Right lung (tissue), 2 donors: ENCODE measurements at regions not wholly inside any gene's neighbourhood (a gene's known extent, or its start where the extent isn't known, plus 50 kb on each side); places are given as distances from the start of the nearest gene placed in this dataset.
"Not testable (repeated sequence)": the region's sequence is repeated elsewhere in the genome, so short reads cannot be mapped to it uniquely, and the experiment has no call there.

ENCODE experiments used
- DNase-seq, 2 donors: peaks; one replicate each; pipeline ENCODE4 v3.0.0-alpha.2; 2013

- DNase-seq: peak; percentile 38 to 51
Measured at GRCh38 chr7:119270045-119270464, 1002.9 kb upstream of the KCND2 start.

- DNase-seq: no peak
Measured at GRCh38 chr7:119270644-119271043, 1002.3 kb upstream of the KCND2 start.

DNA sequence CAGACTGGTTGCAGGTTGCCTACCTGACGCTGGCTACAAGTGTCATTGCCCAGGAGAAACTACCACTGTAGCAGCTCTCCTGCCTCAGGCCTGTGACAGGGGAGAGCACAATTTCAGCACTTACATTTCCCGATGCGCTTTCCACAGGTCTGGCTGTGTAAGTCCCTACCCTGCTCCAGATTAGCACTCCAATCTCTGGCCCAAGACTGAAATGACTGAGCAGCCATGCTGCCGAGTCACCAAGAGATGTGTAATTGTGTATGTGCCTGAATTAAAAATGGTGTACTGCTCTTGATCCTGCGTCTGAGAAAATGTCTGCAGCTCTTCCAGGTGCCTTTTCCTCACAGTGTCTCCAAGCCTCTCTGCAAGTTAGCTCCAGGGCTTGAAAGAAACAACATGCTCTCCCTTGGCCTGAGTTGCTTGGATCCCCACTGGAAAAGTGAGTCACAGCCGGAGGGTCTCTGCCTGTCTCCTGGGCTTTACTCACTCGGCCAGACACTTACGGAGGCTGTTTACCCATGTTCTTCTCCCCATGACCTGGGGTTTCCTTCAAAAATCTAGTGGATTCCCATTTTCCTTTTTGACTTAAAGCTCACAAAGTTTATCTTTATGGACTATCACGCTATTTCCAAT lies 1001.7 kb upstream of the KCND2 start:
- no peak for DNase-seq

GRCh38 chr7:119281181-119281846 lies 991.7 kb upstream of the KCND2 start:
- DNase-seq: no peak

- DNase-seq: no peak
Measured at GRCh38 chr7:119283353-119283752, 989.6 kb upstream of the KCND2 start.

DNA sequence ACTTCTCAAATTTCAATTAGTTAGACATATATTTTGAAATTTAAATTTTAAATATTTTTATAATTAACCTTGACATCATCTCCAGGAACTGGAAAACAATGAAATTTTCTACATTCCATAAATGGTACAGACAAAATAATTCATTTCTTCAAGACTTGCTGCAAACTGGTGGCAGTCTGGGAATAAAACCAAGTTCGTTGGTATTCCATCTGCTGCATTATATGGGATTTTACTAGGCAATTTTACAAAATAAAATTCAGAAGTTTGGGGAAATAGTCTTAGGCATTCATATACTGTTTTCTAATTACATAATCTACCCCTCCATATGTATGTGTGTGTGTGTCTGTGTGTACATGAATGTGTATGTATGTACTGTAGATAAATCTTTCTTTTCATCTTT lies 984.6 kb upstream of the KCND2 start:
- no peak for DNase-seq

DNA sequence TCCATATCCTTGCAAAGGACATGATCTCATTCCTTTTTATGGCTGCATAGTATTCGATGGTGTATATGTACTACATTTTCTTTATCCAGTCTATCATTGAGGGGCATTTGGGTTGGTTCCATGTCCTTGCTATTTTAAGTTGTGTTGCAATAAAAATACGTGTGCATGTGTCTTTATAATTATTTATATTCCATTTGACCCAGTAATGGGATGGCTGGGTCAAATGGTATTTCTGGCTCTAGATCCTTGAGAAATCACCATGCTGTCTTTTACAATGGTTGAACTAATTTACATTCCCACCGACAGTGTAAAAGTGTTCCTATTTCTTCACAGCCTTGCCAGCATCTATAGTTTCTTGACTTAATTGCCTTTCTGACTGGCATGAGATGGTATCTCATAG lies 972.6 kb upstream of the KCND2 start:
- not testable (repeated sequence) for DNase-seq

DNA sequence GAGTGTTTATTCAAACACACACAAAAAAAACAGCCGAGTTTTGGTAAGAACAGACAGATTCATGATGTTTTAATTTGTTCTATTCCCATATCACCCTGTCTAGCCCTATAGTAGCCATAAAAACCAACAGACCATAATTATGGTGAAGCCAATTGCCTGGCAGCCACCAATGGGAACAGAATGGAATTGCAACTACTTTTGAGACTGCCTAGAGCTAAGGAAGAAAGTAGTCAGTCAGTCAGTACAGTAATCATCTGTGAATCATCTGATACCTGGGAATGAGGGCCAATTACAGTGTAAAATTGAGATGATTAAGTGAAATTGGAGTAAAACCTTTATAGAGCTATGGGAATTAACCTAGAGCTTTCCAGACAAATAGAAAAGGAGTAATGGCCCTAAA lies 952.7 kb upstream of the KCND2 start:
- no peak for DNase-seq

DNA sequence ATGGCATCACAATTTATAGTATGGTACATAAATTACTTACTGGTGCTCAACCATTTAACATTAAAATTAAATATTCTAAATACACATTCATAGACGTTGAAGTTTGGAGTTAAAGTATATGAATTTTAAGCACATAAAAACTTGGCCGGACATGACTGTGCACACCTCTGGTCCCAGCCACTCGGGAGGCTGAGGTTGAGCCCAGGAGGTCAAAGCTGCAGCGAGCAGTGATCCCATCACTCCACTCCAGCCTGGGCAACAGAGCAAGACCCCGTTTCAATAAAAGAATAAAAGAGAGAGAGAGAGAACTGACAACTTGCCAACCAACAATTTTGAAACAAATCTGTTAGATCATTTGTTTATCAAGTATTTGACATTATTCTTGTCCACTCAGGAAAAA lies 943.3 kb upstream of the KCND2 start:
- no peak for DNase-seq

DNA sequence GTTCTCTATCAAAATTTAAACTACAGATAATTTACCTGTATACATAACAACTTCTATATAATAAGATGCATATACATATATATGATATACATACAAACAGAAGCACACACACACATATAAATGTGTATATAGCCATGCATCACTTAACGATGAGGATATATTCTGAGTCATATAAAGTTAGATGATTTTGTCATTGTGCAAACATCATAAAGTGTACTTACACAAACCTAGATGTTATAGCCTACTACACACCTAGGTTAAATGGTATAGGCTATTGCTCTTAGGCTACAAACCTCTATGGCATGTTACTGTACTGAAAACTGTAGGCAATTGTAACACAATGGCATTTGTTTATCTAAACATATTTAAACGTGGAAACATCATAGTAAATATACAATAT lies 937.6 kb upstream of the KCND2 start:
- no peak for DNase-seq

DNA sequence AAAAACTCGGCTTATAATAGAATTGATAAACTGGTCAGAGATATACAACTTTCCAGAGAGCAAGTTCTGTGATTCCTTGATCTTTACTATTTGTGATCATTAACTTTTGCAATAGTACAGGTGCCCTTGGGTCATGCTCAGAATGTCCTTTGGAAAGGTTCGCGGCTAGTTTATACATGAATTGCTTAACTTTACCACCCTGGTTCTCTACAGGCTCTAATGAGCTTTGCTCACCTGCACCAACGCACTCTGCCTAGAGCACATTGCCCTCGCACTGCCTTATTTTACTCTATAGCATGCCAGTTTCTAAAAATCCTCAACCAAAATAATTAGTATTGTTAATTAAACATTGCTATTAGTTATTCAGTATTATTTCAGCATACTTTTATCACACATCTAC lies 931.2 kb upstream of the KCND2 start:
- DNase-seq: no peak

DNA sequence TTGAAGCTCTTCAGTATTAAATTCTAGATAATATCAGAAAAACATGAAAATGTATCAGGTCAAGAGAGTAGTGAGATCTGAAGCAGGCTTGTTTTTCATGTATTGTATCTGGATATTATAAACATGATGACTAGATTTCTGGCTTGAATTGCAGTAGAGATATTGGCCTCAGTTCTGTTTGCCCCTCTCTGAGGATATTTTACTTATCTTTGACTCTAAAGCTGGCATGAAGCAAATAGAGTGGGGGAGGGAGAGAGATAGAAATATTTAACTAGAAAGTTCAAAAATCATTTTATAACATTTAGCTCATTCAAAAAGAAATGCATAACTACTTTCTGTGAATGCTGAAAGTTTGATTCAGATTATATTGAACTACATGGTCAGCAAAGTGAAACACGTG lies 929.7 kb upstream of the KCND2 start:
- no peak for DNase-seq

DNA sequence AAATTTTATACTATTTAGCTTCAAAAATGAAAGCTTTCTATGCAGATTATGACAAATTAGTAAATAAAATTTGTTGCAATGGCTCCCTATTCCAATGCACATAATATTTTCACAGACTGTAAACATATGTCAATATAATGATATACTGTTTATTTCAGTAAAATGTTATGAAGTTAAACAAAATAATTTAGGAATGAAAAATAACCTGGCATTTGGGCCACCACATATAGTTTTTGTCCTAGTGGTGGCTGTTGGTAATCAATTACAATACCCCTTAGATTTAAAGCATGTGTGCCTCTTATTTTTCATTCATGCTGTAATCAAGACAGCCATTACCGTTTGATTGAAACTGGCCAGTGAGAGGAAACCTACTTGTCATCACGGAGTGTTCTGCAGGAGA lies 928.5 kb upstream of the KCND2 start:
- DNase-seq: no peak

DNA sequence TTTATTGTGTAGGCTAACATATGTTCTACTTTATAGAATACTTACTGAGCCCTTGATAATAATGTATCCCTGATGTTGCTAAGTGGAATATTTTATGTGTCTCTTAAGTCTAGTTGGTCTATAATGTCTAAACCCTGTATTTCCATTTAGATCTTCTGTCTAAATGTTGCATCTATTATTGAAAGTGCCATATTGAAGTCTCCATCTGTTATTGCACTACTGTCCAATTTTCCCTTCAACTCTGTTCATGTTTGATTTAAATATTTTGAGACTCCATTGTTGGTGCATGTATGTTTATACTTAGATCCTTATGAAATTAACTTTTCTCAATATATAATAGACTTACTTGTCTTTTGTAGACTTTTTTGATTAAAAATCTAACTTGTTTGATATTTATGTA lies 924.5 kb upstream of the KCND2 start:
- no peak for DNase-seq

DNA sequence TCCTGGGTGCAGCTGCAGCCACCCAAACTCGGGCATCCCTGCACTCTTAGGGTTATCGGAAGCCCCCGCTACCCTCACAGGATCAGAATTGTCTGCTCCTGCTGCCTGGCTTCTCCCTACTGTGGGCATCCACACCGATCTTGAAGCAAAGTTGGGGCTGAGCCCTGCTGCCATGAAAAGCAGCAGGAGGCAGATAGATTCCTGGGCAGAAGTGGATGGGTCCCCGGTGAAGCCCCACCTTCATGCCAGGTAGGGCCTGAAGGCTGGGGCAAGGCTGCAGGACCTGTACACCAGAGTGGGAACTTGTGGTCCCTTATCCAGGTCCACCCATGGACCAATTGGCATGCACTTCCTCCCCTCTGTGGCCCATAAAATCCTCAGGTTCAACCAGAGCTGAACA lies 922.6 kb upstream of the KCND2 start:
- DNase-seq: no peak

- no peak for DNase-seq
Measured at GRCh38 chr7:119351320-119351719, 921.7 kb upstream of the KCND2 start.

GRCh38 chr7:119374436-119374835 lies 898.5 kb upstream of the KCND2 start:
- DNase-seq: no peak

GRCh38 chr7:119377861-119378260 lies 895.1 kb upstream of the KCND2 start:
- DNase-seq: no peak

DNA sequence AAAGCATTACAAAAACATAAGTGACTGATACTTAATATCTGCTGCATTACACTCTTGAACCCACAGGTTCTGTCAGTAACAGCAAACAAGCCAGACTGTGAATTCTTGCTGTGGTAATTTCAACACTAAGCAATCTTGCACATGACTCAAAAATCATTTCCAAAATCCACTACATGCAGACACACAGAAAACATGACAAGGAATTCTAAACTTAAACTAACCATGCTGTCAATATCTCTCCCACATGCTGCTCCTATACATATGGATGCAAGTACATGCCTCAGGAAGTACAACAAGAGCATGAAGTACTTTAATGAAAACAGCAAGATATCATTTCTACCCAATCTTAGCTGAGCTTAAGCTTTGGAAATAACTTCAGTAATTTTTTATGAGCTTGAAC lies 890.2 kb upstream of the KCND2 start:
- no peak for DNase-seq

DNA sequence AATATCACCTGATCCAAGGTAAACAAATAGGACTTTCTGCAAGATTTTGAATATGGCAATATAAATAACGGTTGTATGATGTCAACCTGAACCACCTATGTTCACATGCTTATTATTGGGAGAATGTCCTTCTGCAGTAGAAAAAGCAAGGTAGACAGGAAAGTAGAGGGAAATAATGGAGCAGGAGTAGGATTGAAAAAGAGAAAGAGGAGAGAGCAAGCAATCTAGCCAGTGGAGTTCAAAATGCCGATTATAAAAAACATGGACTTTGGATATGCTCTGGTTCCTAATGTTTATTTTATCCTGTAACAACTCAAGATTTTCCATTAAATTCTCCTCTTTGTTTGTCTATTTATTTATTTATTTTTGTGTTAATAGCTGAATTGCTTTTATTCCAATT lies 878.0 kb upstream of the KCND2 start:
- DNase-seq: no peak

GRCh38 chr7:119397156-119397555 lies 875.8 kb upstream of the KCND2 start:
- DNase-seq: no peak

GRCh38 chr7:119408596-119408995 lies 864.4 kb upstream of the KCND2 start:
- DNase-seq: no peak

GRCh38 chr7:119413314-119413805 lies 859.6 kb upstream of the KCND2 start:
- no peak for DNase-seq

DNA sequence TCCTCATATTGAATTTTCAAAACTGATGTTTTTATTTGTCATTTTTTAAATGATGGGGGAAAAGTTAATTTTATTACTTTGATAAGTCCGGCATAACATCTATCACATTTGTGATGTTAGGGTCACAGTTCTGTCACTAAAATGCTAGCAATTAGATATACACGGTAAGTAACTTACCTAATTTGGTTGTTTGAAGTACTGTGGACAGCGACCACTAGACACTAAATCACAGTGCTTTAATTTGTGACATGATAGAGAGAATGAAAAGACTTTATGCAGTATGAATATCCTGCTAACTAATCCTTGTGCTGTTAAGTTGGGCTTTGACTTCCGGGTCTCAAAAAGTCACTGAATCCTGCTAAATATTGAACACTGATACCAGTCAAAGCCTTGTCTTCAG lies 857.3 kb upstream of the KCND2 start:
- no peak for DNase-seq
